PC-9 (cell line): ENCODE measurements at regions not wholly inside any gene's neighbourhood (a gene's known extent, or its start where the extent isn't known, plus 50 kb on each side); places are given as distances from the start of the nearest gene placed in this dataset.

Source experiments
- BruUV-seq: library from RNA; stranded (reverse); fragments of 400-500 nt; replicated peaks from 2 replicates; lab custom pipeline; 2021; lab: Mats Ljungman, UMichigan
- CTCF ChIA-PET: fragments of 300-600 bp; sonication (Branson Sonifier 250); formaldehyde crosslinking; loops from one replicate; lab custom pipeline; 2022; ENCODE audit warnings: antibody characterized with exemption; lab: Charles Lee
- POLR2A ChIA-PET: fragments of 300-600 bp; sonication (Branson Sonifier 250); formaldehyde crosslinking; loops from one replicate; lab custom pipeline; 2022; ENCODE audit warnings: antibody characterized with exemption; ENCODE audit not compliant: unreplicated experiment; lab: Charles Lee
- DNase-seq, 2 experiments: peaks; one replicate each; pipeline versions ENCODE4 v3.0.0 to v3.0.0-alpha.2; 2015 to 2022; ENCODE audit warnings: mixed read lengths in 1 of 2
- H2AFZ ChIP-seq: fragments of 200-600 bp; sonication (generic); 2 replicates; pipeline ENCODE4 v1.8.1; 2017; ENCODE audit warnings: antibody characterized with exemption
- H3F3A ChIP-seq: fragments of 200-600 bp; sonication (generic); 2 replicates; pipeline ENCODE4 v1.8.1; 2017; ENCODE audit warnings: antibody characterized with exemption, mild to moderate bottlenecking, low read depth; ENCODE audit not compliant: insufficient read depth
- H3K27ac ChIP-seq: fragments of 200-600 bp; sonication (generic); 2 replicates; pipeline ENCODE4 v1.6.1; 2016; ENCODE audit warnings: mixed run types
- H3K27me3 ChIP-seq: fragments of 200-600 bp; sonication (generic); 2 replicates; pipeline ENCODE4 v1.6.1; 2016; ENCODE audit warnings: low read depth, mixed run types; ENCODE audit not compliant: insufficient read depth
- H3K36me3 ChIP-seq: fragments of 200-600 bp; sonication (generic); 2 replicates; pipeline ENCODE4 v1.6.1; 2016; ENCODE audit warnings: low read depth, mixed run types
- H3K4me1 ChIP-seq: fragments of 200-600 bp; sonication (generic); replicated peaks from 2 replicates; pipeline ENCODE4 v1.6.1; 2016; ENCODE audit warnings: mixed run types; ENCODE audit not compliant: insufficient read depth
- H3K4me2 ChIP-seq: fragments of 200-600 bp; sonication (generic); 2 replicates; pipeline ENCODE4 v1.6.1; 2017; ENCODE audit warnings: mixed run types
- H3K4me3 ChIP-seq: fragments of 200-600 bp; sonication (generic); 2 replicates; pipeline ENCODE4 v1.6.1; 2016; ENCODE audit warnings: mixed run types
- H3K79me2 ChIP-seq: fragments of 200-600 bp; sonication (generic); 2 replicates; pipeline ENCODE4 v1.6.1; 2017; ENCODE audit warnings: low read depth, mixed run types
- H3K9me2 ChIP-seq: fragments of 200-600 bp; sonication (generic); 2 replicates; pipeline ENCODE4 v1.8.1; 2017; ENCODE audit warnings: mild to moderate bottlenecking; ENCODE audit not compliant: insufficient read depth
- H3K9me3 ChIP-seq: fragments of 200-600 bp; sonication (generic); 2 replicates; pipeline ENCODE4 v1.8.1; 2016; ENCODE audit warnings: low read depth; ENCODE audit not compliant: insufficient read depth
- H4K20me1 ChIP-seq: fragments of 200-600 bp; sonication (generic); 2 replicates; pipeline ENCODE4 v1.8.1; 2017; ENCODE audit not compliant: insufficient read depth
- EZH2 ChIP-seq: fragments of 200-600 bp; sonication (generic); IDR thresholded peaks from 2 replicates; pipeline ENCODE4 v1.8.0; 2017; ENCODE audit warnings: antibody characterized with exemption, low read depth
- intact Hi-C: fragments of 100-400 bp; cut with micrococcal nuclease; formaldehyde crosslinking; loops from one replicate; pipeline ENCODE4 v1.10.0; 2022; ENCODE audit not compliant: unreplicated experiment
- TF ChIP-seq, protein P1 (sequence below): fragments of 200-600 bp; sonication (generic); conservative IDR thresholded peaks from 2 replicates; pipeline ENCODE4 v1.6.1; 2017; ENCODE audit warnings: mixed run types, antibody characterized with exemption, mild to moderate bottlenecking, moderate library complexity

DNA sequence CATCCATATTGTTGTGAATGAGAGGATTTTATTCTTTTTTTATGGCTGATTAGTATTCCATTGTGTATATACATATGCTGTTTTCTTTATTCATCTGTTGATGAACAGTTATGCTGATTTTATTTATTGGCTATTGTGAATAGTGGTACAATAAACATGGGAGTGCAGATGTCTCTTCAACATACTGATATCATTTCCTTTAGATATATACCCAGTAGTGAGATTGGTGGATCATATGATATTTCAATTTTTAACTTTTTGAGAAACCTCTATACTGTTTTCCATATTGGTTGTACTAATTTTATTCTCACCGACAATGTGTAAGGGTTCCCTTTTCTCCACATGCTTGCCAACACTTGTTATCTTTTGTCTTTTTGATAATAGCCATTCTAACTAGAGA lies 144.5 kb downstream of the ADCYAP1 start:
- Histone ChIP-seq H3K9me2 (no peaks in the 10 kb centered on the region), H2AFZ (no peak overlapping the region), H3K27me3 (no peaks in the 10 kb centered on the region), H3K4me2 (no peak overlapping the region), H4K20me1 (no peaks in the 10 kb centered on the region), H3K4me3 (no peak overlapping the region), H3F3A (no peaks in the 10 kb centered on the region), H3K36me3 (no peaks in the 10 kb centered on the region), H3K27ac (no peak overlapping the region), H3K9me3 (peaks cover 4% of the 10 kb centered on the region; the same call in 1 of the 2 replicates), H3K4me1 (peaks cover 6% of the 10 kb centered on the region; the same call in 1 of the 2 replicates), H3K79me2 (no peaks in the 10 kb centered on the region)
- DNase-seq = no peak
- ChIA-PET POLR2A (no interaction called here), CTCF (no interaction called here)
- TF ChIP-seq, protein P1, sequence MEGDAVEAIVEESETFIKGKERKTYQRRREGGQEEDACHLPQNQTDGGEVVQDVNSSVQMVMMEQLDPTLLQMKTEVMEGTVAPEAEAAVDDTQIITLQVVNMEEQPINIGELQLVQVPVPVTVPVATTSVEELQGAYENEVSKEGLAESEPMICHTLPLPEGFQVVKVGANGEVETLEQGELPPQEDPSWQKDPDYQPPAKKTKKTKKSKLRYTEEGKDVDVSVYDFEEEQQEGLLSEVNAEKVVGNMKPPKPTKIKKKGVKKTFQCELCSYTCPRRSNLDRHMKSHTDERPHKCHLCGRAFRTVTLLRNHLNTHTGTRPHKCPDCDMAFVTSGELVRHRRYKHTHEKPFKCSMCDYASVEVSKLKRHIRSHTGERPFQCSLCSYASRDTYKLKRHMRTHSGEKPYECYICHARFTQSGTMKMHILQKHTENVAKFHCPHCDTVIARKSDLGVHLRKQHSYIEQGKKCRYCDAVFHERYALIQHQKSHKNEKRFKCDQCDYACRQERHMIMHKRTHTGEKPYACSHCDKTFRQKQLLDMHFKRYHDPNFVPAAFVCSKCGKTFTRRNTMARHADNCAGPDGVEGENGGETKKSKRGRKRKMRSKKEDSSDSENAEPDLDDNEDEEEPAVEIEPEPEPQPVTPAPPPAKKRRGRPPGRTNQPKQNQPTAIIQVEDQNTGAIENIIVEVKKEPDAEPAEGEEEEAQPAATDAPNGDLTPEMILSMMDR = no peak
- TF ChIP-seq EZH2 = no peak
- BruUV-seq = no TSS peak
- intact Hi-C loops = no loop called here

DNA sequence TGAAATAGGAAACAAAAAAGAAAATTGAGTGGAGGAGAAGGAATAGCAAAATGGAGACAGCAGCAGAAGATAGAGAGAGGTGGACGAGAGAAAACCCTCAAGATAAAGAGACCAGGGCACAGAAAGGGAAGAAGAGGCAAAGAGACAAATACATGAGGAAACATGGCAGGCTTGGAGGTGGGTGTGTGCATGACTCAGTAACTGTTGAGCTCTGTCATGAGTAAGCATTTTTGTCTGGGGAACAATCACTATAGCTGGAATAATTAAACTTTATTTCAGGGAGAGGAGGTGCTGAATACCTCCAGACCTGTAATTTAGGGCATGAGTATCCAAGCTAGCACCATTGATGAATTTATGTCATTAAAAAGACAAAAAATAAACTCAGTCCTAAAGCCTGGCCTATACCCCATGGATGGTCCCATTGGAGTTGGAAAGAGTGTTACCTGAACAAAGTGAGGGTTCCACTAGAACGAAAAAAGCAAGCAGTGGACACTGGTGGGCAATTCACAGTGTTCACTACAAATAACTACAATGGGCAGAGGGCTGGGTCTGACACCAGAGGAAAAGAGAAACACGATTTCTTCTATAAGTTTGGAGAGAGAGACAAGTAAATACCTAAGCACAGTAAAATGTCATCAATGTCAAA lies 145.5 kb downstream of the ADCYAP1 start:
- no peak overlapping the region for H3K4me2 ChIP-seq
- H4K20me1 ChIP-seq = no peaks in the 10 kb centered on the region
- CTCF ChIA-PET = no interaction called here
- no peaks in the 10 kb centered on the region for H3K27me3 ChIP-seq
- H3K9me2 ChIP-seq = no peaks in the 10 kb centered on the region
- H3K4me1 ChIP-seq = peaks cover 6% of the 10 kb centered on the region; the same call in 1 of the 2 replicates
- no peak overlapping the region for H3K4me3 ChIP-seq
- BruUV-seq = no TSS peak
- peaks cover 4% of the 10 kb centered on the region; the same call in 1 of the 2 replicates for H3K9me3 ChIP-seq
- intact Hi-C loops = no loop called here
- H3F3A ChIP-seq = no peaks in the 10 kb centered on the region
- no peaks in the 10 kb centered on the region for H3K79me2 ChIP-seq
- TF ChIP-seq, protein P1 = no peak
- no peak for TF ChIP-seq EZH2
- no peak overlapping the region for H2AFZ ChIP-seq
- POLR2A ChIA-PET = no interaction called here
- H3K36me3 ChIP-seq = no peaks in the 10 kb centered on the region
- no peak overlapping the region for H3K27ac ChIP-seq
- no peak for DNase-seq

DNA sequence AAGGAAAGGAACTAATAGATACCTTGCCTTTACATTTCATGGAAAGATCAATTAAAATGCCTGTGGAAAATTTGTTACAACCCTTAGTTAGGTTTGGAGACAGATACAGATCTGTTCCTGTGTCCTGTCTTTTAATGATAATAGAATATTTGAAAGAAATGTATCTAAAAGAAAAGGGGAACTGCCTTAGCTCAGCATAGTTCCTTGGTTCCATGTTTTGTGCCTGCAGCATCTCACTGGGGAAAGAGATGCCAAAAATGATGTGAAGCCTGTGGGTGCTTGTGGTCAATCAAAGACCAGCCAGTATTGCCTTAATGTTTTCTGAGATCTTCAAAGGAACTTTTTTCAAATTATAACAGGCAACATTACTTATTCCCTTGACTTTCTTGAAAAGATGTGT lies 147.6 kb downstream of the ADCYAP1 start:
- no peaks in the 10 kb centered on the region for H3K79me2 ChIP-seq
- BruUV-seq = no TSS peak
- H3K27ac ChIP-seq = no peak overlapping the region
- H3K9me3 ChIP-seq = peaks cover 12% of the 10 kb centered on the region; the same call in 1 of the 2 replicates
- peaks cover 6% of the 10 kb centered on the region; the same call in 1 of the 2 replicates for H3K4me1 ChIP-seq
- no peaks in the 10 kb centered on the region for H3K9me2 ChIP-seq
- H3K4me3 ChIP-seq = no peak overlapping the region
- no peak for DNase-seq
- H3K36me3 ChIP-seq = no peaks in the 10 kb centered on the region
- H3K27me3 ChIP-seq = no peaks in the 10 kb centered on the region
- H4K20me1 ChIP-seq = no peaks in the 10 kb centered on the region
- CTCF ChIA-PET = no interaction called here
- H2AFZ ChIP-seq = no peak overlapping the region
- intact Hi-C loops = no loop called here
- POLR2A ChIA-PET = no interaction called here
- no peak for TF ChIP-seq EZH2
- TF ChIP-seq, protein P1 = no peak
- H3K4me2 ChIP-seq = no peak overlapping the region
- no peaks in the 10 kb centered on the region for H3F3A ChIP-seq
